Activated effector memory CD4-positive, alpha-beta T cell treated with Interleukin-2 at 50 U/mL for 16 hours (primary cell): ENCODE measurements at regions not wholly inside any gene's neighbourhood (a gene's known extent, or its start where the extent isn't known, plus 50 kb on each side); places are given as distances from the start of the nearest gene placed in this dataset.
"Not testable (repeated sequence)": the region's sequence is repeated elsewhere in the genome, so short reads cannot be mapped to it uniquely, and the experiment has no call there.

Experiments used
- DNase-seq: peaks from one replicate; pipeline ENCODE4 v3.0.0-alpha.2; 2020

DNA sequence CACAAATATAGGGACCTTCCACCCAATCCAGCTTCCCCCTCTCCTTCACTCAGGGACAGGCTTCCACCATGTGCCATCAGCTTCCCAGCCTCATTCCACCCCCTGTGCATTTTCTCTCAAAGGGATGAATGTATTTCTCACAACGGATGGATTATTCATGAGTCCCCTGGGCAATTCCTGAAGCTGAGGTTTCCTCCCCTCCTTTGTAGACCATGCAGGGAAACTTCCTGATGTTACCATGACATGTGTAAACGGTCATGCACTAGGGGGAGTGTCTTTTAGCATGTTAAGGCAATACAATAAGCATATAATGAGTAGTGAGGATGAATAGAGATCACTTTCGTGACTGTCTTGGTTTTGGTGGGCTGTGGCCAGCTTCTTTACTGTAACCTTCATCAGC, 706.8 kb downstream of the TMEM121 start:
- not testable (repeated sequence) for DNase-seq

DNA sequence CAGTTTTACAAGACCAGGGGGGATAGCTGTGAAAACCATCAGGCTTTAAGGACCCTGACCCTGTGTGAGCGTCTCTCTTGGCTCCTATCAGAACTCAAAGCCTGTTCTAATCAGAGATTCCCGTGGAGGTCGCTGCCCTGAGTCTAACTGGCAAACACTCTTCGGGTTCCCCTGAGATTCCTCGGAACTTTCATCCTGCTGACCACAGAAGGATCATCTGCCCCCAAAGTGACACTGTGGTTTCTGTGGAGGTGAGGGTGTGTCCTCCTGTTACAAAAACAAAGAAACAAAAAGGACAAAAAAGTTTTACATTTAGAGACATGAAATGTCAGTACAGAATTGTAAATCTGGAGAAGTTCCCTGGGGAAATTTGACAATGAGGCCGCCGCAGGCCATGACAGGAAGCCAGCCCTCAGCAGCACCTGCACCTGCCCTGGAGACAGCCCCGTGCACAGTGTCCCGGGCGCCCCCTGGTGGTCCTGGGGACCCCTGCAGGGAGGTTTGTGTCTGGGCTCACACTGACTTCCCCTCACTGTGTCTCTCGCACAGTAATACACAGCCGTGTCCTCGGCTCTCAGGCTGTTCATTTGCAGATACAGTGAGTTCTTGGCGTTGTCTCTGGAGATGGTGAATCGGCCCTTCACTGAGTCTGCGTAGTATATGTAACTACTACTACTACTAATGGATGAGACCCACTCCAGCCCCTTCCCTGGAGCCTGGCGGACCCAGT, 708.3 kb downstream of the TMEM121 start:
- peak; percentile 10 for DNase-seq

DNA sequence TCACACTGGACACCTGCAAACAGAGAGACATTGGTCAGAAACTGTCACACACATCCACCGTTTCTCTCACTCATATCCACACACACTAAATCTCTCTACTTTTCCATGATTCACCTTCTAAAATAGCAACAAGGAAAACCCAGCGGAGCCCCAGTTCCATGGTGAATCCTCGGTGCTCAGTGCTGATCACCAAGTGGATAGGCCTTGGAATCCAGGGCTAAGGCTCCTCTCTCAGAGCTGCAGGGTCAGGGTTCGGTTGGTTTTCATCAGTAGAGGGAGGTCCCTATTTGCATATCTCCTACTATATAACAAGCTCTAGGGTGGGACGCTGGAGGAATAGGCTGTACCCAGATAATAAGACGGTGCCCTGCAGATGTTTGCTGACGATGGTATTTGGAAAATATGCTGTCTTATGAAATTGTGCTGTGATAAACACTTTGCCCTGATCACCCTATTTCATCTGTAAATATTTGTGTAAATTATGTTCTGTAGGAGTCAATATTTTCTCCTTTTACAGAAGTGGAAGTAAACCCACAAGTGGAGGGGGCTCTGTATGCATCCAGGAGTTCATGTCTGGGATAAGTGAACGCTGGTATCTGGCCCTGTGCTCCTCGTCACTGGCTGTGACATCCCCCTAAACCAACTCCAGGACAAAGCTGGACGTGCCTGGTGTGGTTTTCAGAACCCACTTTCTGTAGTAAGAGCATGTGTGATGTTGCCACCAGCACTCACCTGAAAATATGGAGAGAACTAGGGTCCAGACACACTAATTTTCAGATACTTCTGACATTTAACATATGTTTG, 709.2 kb downstream of the TMEM121 start:
- DNase-seq: no peak

DNA sequence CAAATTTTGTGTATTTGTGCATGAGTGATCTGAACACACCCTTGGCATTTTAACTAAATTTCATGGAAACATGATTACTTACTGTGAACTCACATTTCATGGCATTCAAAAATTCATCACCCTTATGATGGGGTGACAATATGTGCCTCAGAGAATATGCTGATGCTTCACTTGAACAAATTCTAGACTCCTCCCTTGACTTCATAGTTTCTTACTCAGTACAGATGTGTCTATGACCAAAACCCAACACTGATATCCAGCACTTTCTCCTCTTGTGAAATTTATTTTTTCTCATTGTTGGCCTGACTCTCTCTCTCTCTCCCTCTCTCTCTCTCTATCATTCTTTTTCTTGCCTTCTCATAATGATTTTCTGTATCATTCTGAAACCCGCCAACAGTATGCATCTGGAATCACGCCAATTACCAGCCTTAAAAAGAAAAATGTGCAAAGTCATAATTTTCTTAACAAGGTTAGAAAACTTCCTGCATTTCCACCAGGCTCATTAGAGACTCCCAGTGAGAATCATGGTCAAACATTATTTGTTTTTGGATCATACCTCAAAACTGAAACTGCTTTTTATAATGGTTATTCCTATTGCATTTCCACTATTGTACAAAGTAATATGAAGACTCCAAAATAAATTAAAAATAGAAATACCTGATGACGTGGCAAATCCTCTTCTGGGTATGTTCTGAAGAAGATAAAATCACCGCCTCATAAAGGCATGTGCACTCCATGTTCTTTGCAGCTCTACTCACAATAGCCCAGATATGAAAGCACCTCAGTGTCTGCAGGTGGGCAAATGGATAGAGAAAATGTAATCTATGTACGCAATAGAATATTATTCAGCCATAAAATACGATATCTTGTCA, 722.2 kb downstream of the TMEM121 start:
- no peak for DNase-seq

DNA sequence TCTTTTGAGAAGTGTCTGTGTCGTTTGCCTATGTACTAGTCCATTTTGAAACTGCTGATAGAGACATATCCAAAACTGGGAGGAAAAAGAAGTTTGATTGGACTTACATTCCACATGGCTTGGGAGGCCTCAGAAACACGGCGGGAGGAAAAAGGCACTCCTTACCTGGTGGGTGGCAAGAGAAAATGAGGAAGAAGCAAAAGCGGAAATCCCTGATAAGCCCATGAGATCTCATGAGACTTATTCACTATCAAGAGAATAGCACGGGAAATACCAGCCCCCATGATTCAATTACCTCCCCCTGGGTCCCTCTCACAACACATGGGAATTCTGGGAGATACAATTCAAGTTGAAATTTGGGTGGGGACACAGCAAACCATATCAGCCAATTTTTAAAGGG, 727.6 kb downstream of the TMEM121 start:
- not testable (repeated sequence) for DNase-seq

DNA sequence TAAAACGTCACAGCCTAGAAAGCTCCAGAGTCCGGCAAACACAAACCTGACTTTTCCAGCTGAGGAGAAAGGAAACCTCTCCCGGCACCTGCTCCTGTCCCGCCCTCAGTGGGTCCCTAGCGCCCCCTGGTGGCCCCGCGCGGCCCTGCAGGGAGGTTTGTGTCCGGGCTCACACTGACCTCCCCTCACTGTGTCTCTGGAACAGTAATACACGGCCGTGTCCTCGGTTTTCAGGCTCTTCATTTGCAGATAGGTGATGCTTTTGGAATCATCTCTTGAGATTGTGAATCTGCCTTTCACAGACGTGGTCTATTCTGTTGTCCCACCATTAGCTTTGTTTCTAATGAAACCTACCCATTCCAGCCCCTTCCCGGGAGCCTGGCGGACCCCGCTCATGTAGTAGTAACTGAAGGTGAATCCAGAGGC, 731.2 kb downstream of the TMEM121 start:
- DNase-seq: peak; percentile 43

DNA sequence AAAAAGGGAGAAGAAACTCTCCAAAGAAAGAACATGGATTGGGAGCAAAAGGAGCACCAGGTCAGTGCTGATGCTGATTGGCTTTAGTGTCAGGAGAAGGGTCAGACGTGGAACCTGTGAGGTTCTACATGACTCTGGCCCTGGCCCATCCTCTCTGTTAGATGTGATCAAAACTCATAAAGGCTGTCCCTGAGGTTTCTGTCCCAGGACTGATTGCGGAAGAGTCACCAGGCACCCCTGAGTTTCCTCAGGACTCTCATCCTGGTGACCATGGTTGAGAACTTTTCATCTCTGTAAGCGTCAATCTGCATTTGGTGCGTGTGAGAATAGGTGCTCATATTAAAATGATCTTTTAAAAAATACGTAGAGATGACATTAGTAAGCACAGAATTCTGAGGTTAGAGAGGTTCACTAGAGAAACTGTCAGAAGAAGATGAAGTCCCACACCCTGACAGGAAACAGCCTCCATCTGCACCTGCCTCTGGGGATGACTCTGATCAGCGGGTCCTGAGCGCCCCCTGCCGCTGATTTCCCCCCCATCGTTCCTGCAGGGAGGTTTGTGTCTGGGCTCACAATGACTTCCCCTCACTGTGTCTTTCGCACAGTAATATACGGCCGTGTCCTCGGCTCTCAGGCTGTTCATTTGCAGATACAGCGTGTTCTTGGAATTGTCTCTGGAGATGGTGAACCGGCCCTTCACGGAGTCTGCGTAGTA, 741.8 kb downstream of the TMEM121 start:
- DNase-seq: peak; percentile 59

DNA sequence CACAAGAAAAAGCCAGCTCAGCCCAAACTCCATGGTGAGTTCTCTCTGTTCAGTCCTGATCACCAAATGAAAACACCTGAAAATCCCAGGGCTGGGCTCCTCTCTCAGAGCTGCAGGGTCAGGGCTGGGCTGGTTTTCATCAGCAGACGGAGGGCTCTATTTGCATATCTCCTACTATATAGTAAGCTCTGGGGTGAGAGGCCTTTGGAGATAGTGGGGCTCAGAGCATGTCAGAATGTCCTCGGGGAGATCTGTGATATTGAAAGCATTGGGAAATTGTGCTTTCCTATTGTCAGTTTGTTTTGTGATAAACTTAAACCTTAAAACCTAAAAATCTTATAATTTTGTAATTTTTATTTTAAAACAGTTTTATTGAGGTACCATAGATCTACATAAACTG, 742.6 kb downstream of the TMEM121 start:
- DNase-seq: no peak

DNA sequence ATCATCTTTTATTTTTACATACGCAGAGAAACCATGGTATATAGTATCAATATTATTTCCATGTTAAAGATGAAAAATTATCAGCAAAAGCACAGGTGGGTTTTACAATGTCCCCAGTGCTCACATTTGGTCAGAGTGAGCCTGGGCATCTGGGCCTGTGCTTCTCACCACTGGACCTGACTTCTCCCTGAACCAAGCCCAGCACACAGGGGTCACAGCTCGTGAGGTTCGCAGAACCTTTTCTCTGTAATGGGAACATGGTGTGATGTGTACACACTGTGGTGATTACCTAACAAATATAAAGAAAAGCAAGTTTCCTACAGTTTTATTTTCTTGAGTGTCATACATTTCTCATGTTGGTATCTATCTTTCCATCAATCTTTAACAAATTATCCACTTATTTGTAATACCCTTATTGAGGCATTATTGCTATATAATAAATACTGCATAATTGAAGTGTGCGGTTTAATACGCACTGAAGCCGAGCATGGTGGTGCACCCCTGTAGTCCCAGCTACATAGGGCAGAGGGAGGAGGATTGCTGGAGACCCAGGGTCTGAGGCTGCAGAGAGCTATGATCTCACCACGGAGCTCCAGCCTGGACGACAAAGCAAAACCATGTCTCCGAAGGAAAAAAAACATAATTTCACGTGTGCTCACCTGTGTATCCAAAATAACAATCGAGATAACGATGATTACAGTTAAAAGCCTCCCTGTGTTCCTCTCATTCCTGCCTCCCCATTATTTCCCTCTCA, 743.2 kb downstream of the TMEM121 start:
- DNase-seq: no peak

DNA sequence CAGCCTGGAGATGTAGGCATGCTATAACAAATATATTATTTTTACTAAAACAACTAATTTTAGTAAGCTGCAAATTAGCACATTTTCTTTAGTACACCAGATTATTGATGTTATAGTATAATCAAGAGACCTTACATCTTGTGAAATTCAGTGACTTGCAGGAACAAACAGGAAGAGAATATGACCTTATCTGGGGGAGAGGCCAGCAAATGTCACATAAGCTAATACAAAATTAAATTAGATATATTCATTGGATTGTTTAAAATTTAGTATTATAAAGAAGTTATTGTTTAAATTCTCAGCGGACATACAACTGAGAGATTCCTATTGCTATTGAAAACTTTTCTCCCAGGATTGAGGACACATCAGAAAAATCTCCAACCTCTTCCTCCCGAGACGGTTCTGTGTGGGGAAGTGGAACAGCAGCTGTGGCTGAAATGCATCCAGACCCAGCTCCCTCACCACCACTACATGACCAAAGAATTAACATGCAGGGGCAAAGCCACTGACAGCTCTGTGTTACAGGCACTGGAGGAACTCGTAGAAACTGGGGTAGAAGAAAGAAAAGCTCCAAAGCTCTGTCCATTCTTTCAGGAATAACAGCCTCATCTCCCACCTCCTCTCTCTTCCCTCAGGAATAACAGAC, 744.2 kb downstream of the TMEM121 start:
- DNase-seq: not testable (repeated sequence)

DNA sequence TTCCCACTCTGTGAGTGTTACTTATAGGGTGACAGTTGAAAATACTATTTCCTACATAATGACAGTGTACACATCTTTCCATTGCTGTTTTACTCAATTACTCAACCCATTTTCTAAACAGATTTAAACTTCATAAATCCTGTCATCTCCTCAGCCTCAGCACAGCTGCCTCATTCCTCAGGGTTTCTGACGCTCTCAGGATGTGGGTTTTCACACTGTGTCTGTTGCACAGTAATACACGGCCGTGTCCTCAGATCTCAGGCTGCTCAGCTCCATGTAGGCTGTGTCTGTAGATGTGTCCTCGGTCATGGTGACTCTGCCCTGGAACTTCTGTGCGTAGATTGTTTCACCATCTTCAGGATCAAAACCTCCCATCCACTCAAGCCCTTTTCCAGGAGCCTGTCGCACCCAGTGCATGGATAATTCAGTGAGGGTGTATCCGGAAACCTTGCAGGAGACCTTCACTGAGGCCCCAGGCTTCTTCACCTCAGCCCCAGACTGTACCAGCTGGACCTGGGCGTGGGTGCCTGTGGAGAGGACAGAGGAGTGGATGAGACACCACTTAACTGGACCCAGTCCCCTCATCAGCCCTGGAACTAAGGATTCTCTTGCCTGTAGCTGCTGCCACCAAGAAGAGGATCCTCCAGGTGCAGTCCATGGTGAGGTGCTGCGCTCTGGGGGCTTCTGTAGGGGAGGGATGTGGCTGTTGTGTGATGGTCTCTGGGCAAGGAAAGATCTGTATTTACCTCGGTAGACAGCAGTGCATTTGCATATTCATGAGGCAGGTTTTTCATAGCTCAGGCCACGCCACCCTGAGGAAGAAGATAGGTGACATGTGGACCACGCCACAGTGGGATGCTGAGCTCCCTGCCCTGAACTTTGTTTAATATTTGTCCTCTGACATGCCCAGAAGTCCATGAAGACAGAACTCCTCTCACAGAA, 750.2 kb downstream of the TMEM121 start:
- no peak for DNase-seq

DNA sequence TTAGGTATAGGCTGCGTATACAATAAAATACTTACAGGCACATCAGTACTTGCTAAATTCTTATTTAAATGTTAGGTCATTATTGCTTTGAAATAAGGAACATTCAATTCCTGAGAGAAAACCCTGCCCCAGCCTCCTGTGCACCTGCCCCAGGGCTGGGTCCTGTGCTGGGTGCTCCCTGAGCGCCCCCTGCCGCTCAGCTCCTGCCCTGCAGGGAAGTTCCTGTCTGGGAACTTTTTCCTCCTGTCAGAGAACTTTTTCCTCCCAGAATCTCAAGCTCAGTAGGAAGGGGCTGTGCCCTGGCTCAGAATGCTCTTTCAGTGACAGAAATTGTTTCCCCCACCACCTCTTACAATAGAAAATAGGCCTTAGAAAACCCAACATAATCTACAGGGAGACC, 751.1 kb downstream of the TMEM121 start:
- no peak for DNase-seq

DNA sequence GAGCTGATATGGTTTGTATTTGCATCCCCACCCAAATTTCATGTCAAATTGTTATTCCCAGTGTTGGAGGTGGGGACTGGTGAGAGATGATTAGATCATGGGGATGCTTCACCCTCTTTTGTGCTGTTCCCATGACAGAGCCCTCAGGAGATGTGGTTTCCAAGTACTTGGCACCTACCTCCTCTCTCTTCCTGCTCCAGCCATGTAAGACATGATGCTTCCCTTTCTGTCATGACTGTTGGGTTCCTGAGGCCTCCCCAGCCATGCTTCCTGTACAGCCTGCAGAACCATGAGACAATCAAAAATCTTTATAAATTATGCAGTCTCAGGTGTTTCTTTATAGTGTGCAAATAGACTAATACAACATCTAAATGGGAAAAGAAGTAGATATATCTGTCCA, 754.5 kb downstream of the TMEM121 start:
- DNase-seq: no peak

DNA sequence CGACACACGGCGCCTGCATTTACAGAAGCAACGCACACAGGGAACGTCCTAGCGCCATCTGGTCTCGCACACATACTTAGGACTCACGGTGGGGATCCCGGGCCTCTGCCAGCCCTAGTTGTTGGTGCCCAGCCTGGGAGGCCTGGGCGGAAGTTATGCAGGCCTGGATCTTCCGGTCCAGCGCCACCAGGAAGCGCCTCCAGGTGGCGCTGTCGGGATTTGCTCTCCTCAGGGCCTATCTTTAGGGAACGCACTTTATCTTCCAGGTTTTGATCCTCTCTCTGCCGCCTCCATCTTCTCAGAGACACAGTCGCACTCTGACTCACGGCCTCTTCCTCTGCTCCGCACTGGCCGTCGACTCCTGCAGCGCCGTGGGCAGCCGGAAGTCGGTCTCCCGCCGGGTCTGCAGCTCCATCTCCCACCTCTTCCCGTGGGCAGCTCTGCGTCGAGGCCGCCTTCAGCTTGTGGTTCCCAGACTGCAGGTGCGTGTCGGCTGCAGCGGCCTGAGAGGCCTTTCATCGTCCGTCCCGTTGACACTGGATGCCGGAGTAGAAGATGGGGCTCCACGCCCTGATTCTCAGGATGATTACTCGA, 760.4 kb downstream of the TMEM121 start:
- DNase-seq: no peak

DNA sequence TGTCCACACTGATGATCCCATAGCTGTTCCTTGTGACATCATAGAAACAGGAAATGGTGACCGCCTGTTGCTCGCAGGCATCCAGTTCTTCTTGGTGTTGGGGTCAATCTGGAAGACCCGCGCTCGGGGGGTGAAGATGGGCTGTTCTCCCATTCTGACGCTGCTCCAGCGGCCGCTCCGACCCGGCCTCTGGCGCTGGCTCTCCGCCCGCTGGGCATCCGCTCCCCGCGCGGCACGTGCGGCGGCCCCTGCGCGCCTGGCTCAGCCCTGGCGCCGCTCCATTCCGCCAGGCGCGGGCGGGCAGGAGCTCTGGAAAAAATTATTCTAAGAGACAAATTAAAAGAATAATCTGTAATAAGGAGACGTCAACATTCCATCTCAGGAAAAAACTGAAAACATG, 761.1 kb downstream of the TMEM121 start:
- no peak for DNase-seq

DNA sequence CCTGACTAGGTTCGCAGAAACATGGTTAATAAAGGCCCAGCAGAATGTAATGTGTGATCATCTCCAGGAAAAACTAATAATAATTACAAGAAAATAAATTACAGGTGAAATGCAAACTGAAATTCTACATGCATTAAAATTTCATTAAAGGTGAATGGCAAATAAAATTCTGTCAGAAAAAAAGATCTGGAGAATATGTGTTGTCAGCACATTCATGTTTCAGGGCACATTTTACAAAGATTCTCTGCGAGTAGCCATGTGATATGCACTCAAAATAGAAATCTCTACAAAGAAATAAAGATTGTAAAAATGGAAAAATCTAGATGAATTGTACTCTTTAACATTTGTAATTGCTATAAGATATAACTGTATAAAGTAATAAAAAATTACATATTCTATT, 765.2 kb downstream of the TMEM121 start:
- no peak for DNase-seq

DNA sequence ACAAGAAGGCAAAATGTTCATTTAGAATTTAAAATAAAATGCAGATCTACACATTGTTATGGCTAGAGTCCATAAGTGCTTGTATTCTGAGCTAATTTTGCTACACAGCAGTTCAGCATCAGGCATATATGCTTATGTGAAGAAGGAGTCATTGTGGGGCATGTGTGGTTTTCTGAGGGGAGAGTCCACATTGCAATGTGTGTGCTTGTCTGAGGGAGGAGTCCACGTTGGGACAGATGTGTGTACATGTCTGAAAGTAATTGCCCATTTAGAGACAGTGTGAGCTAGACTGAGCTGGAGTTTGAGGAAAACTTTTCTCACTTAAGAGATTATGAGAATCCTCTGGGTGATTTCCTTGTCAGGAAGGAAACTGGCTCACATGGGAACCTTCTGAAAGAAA, 767.9 kb downstream of the TMEM121 start:
- no peak for DNase-seq

DNA sequence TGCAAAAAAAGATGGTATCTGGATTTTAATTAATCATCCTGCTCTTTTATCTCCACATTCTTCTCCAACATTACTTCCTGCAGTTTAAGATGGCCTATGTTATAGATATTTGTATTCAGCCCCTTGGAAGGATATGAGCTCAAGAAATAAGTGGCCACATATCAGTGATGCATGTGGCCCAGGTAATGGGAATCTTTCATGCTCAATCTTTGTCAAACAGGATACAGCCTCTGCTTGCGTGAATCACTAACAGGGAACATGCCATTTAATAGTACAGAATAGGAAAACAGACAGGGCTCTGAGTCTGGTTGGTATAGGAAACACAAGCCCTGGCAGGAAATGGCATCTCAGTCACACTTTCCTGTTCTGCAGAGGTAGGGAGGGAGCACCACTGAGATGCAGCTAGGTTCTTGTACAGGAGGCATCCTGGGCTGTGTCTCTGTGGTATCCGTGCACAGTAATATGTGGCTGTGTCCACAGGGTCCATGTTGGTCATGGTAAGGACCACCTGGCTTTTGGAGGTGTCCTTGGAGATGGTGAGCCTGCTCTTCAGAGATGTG, 774.6 kb downstream of the TMEM121 start:
- not testable (repeated sequence) for DNase-seq

DNA sequence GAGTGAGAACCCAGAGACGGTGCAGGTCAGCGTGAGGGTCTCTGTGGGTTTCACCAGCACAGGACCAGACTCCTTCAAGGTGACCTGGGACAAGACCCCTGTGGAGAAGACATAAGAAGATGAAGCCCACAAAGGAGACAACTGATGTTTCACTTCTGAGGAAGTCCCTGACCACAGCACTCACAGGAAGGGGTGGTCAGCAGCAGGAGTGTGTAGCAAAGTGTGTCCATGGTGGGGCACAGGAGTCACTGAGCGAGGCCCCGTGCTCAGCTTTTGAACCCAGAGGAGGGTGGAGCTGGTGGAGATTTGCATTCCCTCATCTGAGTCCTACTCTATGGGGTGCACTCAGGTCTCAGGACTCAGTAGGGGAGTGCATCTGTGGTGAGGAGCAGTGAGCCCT, 775.2 kb downstream of the TMEM121 start:
- DNase-seq: not testable (repeated sequence)
